WTC11 (cell line): ENCODE measurements at regions not wholly inside any gene's neighbourhood (a gene's known extent, or its start where the extent isn't known, plus 50 kb on each side); places are given as distances from the start of the nearest gene placed in this dataset.

ENCODE experiments used
- ATAC-seq: fragments of 200-7000 bp; cut with Tn5 transposase; 2 replicates; pipeline ENCODE4 v1.10.0; 2021; ENCODE audit warnings: mild to moderate bottlenecking, moderate library complexity
- CTCF ChIA-PET: fragments of 300-600 bp; sonication (Branson Sonifier 250); formaldehyde crosslinking; loops from one replicate; lab custom pipeline; 2021; ENCODE audit warnings: antibody characterized with exemption; lab: Charles Lee
- POLR2A ChIA-PET: fragments of 350-600 bp; sonication (Branson Sonifier 250); formaldehyde crosslinking; loops from one replicate; lab custom pipeline; 2021; ENCODE audit warnings: antibody characterized with exemption; lab: Charles Lee
- DNase-seq: peaks from one replicate; pipeline ENCODE4 v3.0.0; 2021; ENCODE audit warnings: low spot score
- H3K27ac Mint-ChIP-seq: 2 replicates; pipeline ENCODE4 v1.8.0; 2021; ENCODE audit warnings: mixed read lengths
- H3K27me3 Mint-ChIP-seq: 2 replicates; pipeline ENCODE4 v1.8.0; 2021; ENCODE audit warnings: low read depth, mild to moderate bottlenecking, moderate library complexity, mixed read lengths
- H3K36me3 Mint-ChIP-seq: 2 replicates; pipeline ENCODE4 v1.8.0; 2021; ENCODE audit warnings: mixed read lengths
- H3K4me1 Mint-ChIP-seq: 2 replicates; pipeline ENCODE4 v1.8.0; 2022; ENCODE audit warnings: mixed read lengths
- H3K4me3 Mint-ChIP-seq: 2 replicates; pipeline ENCODE4 v1.8.0; 2021; ENCODE audit warnings: mild to moderate bottlenecking, moderate library complexity, mixed read lengths
- H3K9me3 Mint-ChIP-seq: 2 replicates; pipeline ENCODE4 v1.8.0; 2021; ENCODE audit warnings: mixed read lengths
- CBFB ChIP-seq: sonication (generic); formaldehyde crosslinking; IDR thresholded peaks from 2 replicates; pipeline ENCODE4 v1.8.1; 2022; ENCODE audit warnings: mild to moderate bottlenecking, low read depth, missing genetic modification reagents
- FOXJ3 ChIP-seq: sonication (generic); formaldehyde crosslinking; IDR thresholded peaks from 2 replicates; pipeline ENCODE4 v1.9.0; 2021; ENCODE audit warnings: missing genetic modification reagents, mild to moderate bottlenecking, borderline replicate concordance
- FOXK1 ChIP-seq: sonication (generic); formaldehyde crosslinking; IDR thresholded peaks from 2 replicates; pipeline ENCODE4 v1.8.0; 2022; ENCODE audit warnings: mild to moderate bottlenecking, moderate library complexity, missing genetic modification reagents
- FOXP1 ChIP-seq: sonication (generic); formaldehyde crosslinking; IDR thresholded peaks from 2 replicates; pipeline ENCODE4 v1.8.0; 2022; ENCODE audit warnings: missing genetic modification reagents, mild to moderate bottlenecking, moderate library complexity, borderline replicate concordance
- GTF2I ChIP-seq: fragments of 250-450 bp; sonication (Bioruptor Pico); conservative IDR thresholded peaks from 2 replicates; pipeline ENCODE4 v1.4.0; 2021; ENCODE audit warnings: mild to moderate bottlenecking
- MYBL2 ChIP-seq: sonication (generic); formaldehyde crosslinking; IDR thresholded peaks from 2 replicates; pipeline ENCODE4 v1.8.1; 2023; ENCODE audit warnings: mild to moderate bottlenecking, moderate library complexity, missing genetic modification reagents
- NFE2L1 ChIP-seq: sonication (generic); formaldehyde crosslinking; IDR thresholded peaks from 2 replicates; pipeline ENCODE4 v1.8.1; 2023; ENCODE audit warnings: missing genetic modification reagents
- SMAD3 ChIP-seq: sonication (generic); formaldehyde crosslinking; IDR thresholded peaks from 2 replicates; pipeline ENCODE4 v1.8.0; 2022; ENCODE audit warnings: missing genetic modification reagents, mild to moderate bottlenecking, borderline replicate concordance
- SP1 ChIP-seq: sonication (generic); formaldehyde crosslinking; conservative IDR thresholded peaks from 2 replicates; pipeline ENCODE4 v1.8.1; 2022; ENCODE audit warnings: missing genetic modification reagents
- TF ChIP-seq, protein P1 (sequence below): sonication (generic); formaldehyde crosslinking; IDR thresholded peaks from 2 replicates; pipeline ENCODE4 v1.8.1; 2022; ENCODE audit warnings: low read depth, missing genetic modification reagents, borderline replicate concordance
- TF ChIP-seq, protein P2 (sequence below): sonication (generic); formaldehyde crosslinking; IDR thresholded peaks from 2 replicates; pipeline ENCODE4 v1.8.0; 2022; ENCODE audit warnings: missing genetic modification reagents
- TF ChIP-seq, protein P3 (sequence below): sonication (generic); formaldehyde crosslinking; IDR thresholded peaks from 2 replicates; pipeline ENCODE4 v1.8.0; 2022; ENCODE audit warnings: mild to moderate bottlenecking, missing genetic modification reagents
- TF ChIP-seq, protein P4 (sequence below): fragments of 250-450 bp; sonication (Bioruptor Pico); IDR thresholded peaks from 2 replicates; pipeline ENCODE4 v2.1.2; 2022; ENCODE audit warnings: mild to moderate bottlenecking, moderate library complexity
- TF ChIP-seq, protein P5 (sequence below): sonication (generic); formaldehyde crosslinking; IDR thresholded peaks from 2 replicates; pipeline ENCODE4 v1.8.1; 2023; ENCODE audit warnings: mild to moderate bottlenecking, missing genetic modification reagents, moderate library complexity
- TF ChIP-seq, protein P6 (sequence below): sonication (generic); formaldehyde crosslinking; IDR thresholded peaks from 2 replicates; pipeline ENCODE4 v1.8.0; 2022; ENCODE audit warnings: mild to moderate bottlenecking, missing genetic modification reagents
- TF ChIP-seq, protein P7 (sequence below): sonication (generic); formaldehyde crosslinking; IDR thresholded peaks from 2 replicates; pipeline ENCODE4 v1.8.1; 2022; ENCODE audit warnings: low read depth, mild to moderate bottlenecking, moderate library complexity, missing genetic modification reagents, borderline replicate concordance

DNA sequence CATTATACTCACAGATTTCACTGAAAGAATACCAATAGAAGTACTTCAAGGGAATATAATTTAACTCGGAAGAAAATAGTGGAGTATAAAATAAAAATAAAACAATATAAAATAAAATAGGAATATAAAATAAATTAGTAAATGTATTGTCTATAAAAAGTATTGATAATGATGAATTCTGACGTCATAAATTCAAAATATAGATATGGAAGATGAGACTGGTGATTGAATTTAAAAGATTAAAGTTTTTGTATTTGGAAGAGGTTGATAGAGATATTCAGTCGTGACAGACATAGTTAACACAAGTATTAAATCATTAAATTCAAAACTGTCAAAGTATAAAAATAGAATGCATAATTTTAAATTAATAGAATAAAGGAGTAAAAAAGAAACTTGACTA lies 964.9 kb upstream of the C9orf72 start (continued):
- TF ChIP-seq FOXJ3 (no peak), SMAD3 (CRISPR knock-in tag) (no peak), FOXK1 (no peak)

DNA sequence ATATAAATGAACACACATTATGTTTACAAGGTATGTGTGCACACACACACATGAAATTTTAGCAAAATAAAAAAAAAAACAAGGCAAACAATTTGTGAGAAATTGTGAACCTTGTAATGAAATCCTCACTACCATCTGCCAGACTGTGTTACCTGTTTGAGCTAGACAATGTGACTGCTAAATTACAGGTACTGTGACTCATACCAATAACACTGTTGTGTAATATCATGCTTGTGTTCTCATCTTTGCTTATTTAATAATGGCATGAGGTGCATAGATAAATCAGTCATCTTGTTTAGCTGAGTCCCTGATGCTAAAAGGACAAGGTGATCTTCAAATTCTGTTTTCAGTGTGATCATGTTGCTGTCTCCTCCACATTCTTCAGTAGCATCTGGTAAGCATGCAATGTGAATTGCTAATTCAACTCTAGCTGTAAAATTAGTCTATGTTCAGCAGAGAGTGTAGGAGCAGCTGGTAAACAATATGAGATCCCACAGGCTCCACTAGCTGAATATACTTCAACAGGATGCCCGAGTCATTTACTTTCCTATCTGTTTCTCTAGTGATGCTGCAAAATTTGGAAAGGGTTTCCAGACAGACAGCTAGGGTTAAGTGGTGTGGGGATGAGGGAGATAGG lies 966.3 kb upstream of the C9orf72 start:
- Mint-ChIP-seq H3K4me1 (no peaks in the 10 kb centered on the region), H3K27me3 (no peaks in the 10 kb centered on the region), H3K4me3 (no peak overlapping the region), H3K9me3 (no peaks in the 10 kb centered on the region), H3K36me3 (no peaks in the 10 kb centered on the region), H3K27ac (no peak overlapping the region)
- TF ChIP-seq CBFB (CRISPR knock-in tag) = no peak
- ChIA-PET CTCF (no interaction called here), POLR2A (no interaction called here)
- DNase-seq (no peak), ATAC-seq (no peak)

DNA sequence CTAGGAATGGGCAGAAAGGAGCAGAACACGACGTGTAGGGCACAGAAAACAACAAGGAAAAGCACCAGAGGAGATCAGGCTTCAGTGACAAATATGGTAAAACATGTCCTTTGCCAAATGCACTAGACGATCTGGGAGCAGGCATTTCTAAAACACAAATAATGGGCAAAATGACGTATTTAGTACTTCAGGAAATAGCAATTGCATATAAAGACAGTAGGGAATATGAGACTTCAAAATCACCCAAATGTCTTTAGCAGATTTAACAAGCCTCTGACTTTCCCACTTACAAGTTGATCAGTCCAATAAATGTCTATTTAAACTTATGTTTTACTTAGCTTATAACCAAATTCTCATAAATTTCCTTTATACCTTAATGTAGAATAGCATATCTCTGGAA lies 969.6 kb upstream of the C9orf72 start:
- Mint-ChIP-seq H3K27me3 (no peaks in the 10 kb centered on the region), H3K4me1 (no peaks in the 10 kb centered on the region), H3K36me3 (no peaks in the 10 kb centered on the region), H3K9me3 (no peaks in the 10 kb centered on the region), H3K4me3 (no peak overlapping the region), H3K27ac (no peak overlapping the region)
- no peak for DNase-seq
- CTCF ChIA-PET = no interaction called here
- TF ChIP-seq, protein P1, sequence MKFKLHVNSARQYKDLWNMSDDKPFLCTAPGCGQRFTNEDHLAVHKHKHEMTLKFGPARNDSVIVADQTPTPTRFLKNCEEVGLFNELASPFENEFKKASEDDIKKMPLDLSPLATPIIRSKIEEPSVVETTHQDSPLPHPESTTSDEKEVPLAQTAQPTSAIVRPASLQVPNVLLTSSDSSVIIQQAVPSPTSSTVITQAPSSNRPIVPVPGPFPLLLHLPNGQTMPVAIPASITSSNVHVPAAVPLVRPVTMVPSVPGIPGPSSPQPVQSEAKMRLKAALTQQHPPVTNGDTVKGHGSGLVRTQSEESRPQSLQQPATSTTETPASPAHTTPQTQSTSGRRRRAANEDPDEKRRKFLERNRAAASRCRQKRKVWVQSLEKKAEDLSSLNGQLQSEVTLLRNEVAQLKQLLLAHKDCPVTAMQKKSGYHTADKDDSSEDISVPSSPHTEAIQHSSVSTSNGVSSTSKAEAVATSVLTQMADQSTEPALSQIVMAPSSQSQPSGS (CRISPR knock-in tag) = no peak
- TF ChIP-seq MYBL2 (CRISPR knock-in tag) (no peak), FOXJ3 (no peak), NFE2L1 (no peak), FOXP1 (no peak)
- TF ChIP-seq, protein P2, sequence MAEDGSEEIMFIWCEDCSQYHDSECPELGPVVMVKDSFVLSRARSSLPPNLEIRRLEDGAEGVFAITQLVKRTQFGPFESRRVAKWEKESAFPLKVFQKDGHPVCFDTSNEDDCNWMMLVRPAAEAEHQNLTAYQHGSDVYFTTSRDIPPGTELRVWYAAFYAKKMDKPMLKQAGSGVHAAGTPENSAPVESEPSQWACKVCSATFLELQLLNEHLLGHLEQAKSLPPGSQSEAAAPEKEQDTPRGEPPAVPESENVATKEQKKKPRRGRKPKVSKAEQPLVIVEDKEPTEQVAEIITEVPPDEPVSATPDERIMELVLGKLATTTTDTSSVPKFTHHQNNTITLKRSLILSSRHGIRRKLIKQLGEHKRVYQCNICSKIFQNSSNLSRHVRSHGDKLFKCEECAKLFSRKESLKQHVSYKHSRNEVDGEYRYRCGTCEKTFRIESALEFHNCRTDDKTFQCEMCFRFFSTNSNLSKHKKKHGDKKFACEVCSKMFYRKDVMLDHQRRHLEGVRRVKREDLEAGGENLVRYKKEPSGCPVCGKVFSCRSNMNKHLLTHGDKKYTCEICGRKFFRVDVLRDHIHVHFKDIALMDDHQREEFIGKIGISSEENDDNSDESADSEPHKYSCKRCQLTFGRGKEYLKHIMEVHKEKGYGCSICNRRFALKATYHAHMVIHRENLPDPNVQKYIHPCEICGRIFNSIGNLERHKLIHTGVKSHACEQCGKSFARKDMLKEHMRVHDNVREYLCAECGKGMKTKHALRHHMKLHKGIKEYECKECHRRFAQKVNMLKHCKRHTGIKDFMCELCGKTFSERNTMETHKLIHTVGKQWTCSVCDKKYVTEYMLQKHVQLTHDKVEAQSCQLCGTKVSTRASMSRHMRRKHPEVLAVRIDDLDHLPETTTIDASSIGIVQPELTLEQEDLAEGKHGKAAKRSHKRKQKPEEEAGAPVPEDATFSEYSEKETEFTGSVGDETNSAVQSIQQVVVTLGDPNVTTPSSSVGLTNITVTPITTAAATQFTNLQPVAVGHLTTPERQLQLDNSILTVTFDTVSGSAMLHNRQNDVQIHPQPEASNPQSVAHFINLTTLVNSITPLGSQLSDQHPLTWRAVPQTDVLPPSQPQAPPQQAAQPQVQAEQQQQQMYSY = no peak
- TF ChIP-seq, protein P3, sequence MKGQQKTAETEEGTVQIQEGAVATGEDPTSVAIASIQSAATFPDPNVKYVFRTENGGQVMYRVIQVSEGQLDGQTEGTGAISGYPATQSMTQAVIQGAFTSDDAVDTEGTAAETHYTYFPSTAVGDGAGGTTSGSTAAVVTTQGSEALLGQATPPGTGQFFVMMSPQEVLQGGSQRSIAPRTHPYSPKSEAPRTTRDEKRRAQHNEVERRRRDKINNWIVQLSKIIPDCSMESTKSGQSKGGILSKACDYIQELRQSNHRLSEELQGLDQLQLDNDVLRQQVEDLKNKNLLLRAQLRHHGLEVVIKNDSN (CRISPR knock-in tag) = no peak
- TF ChIP-seq, all 79 proteins: peak for 0
- ATAC-seq = no peak
- POLR2A ChIA-PET = no interaction called here

DNA sequence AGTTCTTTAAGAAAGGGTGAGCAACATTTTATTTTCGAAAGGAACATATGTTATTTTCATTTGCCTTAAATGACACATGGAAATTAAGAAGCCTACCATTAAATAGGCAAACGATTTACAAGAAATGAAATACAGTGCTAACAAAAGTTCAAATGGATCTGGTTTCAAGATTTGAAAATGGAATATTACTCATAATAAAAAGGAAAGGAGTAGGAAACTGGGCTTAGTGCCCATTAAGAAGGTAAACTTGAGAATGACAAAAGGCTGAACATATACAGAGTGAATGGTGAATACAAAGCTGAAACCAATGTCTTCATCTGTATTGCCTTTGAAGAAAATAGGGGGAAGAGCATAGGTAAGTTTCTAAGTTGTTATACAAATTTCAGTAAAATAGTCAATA lies 974.2 kb upstream of the C9orf72 start:
- peaks cover 17% of the 10 kb centered on the region for H3K9me3 Mint-ChIP-seq
- CTCF ChIA-PET = no interaction called here
- no peaks in the 10 kb centered on the region for H3K27me3 Mint-ChIP-seq
- DNase-seq = no peak
- H3K4me1 Mint-ChIP-seq = no peaks in the 10 kb centered on the region
- POLR2A ChIA-PET = no interaction called here
- H3K36me3 Mint-ChIP-seq = peaks cover 4% of the 10 kb centered on the region
- no peak for ATAC-seq
- no peak overlapping the region for H3K27ac Mint-ChIP-seq
- no peak overlapping the region for H3K4me3 Mint-ChIP-seq
- TF ChIP-seq, protein P4, sequence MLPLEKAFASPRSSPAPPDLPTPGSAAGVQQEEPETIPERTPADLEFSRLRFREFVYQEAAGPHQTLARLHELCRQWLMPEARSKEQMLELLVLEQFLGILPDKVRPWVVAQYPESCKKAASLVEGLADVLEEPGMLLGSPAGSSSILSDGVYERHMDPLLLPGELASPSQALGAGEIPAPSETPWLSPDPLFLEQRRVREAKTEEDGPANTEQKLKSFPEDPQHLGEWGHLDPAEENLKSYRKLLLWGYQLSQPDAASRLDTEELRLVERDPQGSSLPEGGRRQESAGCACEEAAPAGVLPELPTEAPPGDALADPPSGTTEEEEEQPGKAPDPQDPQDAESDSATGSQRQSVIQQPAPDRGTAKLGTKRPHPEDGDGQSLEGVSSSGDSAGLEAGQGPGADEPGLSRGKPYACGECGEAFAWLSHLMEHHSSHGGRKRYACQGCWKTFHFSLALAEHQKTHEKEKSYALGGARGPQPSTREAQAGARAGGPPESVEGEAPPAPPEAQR (CRISPR knock-in tag) = no peak
- TF ChIP-seq, protein P5, sequence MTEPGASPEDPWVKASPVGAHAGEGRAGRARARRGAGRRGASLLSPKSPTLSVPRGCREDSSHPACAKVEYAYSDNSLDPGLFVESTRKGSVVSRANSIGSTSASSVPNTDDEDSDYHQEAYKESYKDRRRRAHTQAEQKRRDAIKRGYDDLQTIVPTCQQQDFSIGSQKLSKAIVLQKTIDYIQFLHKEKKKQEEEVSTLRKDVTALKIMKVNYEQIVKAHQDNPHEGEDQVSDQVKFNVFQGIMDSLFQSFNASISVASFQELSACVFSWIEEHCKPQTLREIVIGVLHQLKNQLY (CRISPR knock-in tag) = no peak
- TF ChIP-seq, protein P6, sequence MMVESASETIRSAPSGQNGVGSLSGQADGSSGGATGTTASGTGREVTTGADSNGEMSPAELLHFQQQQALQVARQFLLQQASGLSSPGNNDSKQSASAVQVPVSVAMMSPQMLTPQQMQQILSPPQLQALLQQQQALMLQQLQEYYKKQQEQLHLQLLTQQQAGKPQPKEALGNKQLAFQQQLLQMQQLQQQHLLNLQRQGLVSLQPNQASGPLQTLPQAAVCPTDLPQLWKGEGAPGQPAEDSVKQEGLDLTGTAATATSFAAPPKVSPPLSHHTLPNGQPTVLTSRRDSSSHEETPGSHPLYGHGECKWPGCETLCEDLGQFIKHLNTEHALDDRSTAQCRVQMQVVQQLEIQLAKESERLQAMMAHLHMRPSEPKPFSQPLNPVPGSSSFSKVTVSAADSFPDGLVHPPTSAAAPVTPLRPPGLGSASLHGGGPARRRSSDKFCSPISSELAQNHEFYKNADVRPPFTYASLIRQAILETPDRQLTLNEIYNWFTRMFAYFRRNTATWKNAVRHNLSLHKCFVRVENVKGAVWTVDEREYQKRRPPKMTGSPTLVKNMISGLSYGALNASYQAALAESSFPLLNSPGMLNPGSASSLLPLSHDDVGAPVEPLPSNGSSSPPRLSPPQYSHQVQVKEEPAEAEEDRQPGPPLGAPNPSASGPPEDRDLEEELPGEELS (CRISPR knock-in tag) = no peak
- TF ChIP-seq GTF2I (CRISPR knock-in tag) (no peak), SP1 (CRISPR knock-in tag) (no peak)
- TF ChIP-seq, protein P7, sequence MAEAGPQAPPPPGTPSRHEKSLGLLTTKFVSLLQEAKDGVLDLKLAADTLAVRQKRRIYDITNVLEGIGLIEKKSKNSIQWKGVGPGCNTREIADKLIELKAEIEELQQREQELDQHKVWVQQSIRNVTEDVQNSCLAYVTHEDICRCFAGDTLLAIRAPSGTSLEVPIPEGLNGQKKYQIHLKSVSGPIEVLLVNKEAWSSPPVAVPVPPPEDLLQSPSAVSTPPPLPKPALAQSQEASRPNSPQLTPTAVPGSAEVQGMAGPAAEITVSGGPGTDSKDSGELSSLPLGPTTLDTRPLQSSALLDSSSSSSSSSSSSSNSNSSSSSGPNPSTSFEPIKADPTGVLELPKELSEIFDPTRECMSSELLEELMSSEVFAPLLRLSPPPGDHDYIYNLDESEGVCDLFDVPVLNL (CRISPR knock-in tag) = no peak
